ENCODE measurements at regions not wholly inside any gene's neighbourhood (a gene's known extent, or its start where the extent isn't known, plus 50 kb on each side); places are given as distances from the start of the nearest gene placed in this dataset.

- TF ChIP-seq REST (IDR thresholded peaks at IDR 0.05): no peak
- no peak for TF ChIP-seq FOXA2 (IDR thresholded peaks at IDR 0.05)
- TF ChIP-seq RAD21 (IDR thresholded peaks at IDR 0.05): no peak
- TF ChIP-seq GABPA (IDR thresholded peaks at IDR 0.05 in 1 of 2, conservative IDR thresholded peaks at IDR 0.05 in 1 of 2): no peak
- TF ChIP-seq YY1 (IDR thresholded peaks at IDR 0.05): no peak
- TF ChIP-seq TAF1 (conservative IDR thresholded peaks at IDR 0.05): no peak
- TF ChIP-seq CTCF (IDR thresholded peaks at IDR 0.05; ENCODE audit: low read depth, low read length, missing input control): no peak
- TF ChIP-seq SP1 (IDR thresholded peaks at IDR 0.05): no peak
- no peak for TF ChIP-seq RXRA (IDR thresholded peaks at IDR 0.05)
- no peak for TF ChIP-seq NR2F2 (IDR thresholded peaks at IDR 0.05)
- TF ChIP-seq FOXA1 (IDR thresholded peaks at IDR 0.05): no peak
- TF ChIP-seq HNF4G (IDR thresholded peaks at IDR 0.05): no peak
- no peak for TF ChIP-seq EGR1 (IDR thresholded peaks at IDR 0.05; ENCODE audit: low read depth in 2 of 2)
- no peak for TF ChIP-seq JUND (IDR thresholded peaks at IDR 0.05)
- no peak for TF ChIP-seq ZBTB33 (IDR thresholded peaks at IDR 0.05)
- TF ChIP-seq MAX (IDR thresholded peaks at IDR 0.05): no peak
- no peak for TF ChIP-seq HNF4A (conservative IDR thresholded peaks at IDR 0.05)
- TF ChIP-seq ATF3 (IDR thresholded peaks at IDR 0.05): no peak
- Histone ChIP-seq H3K27me3 (ENCODE audit: control insufficient read depth in 4 of 4, insufficient read depth in 4 of 4, low read length in 3 of 4) (no peaks in the 10 kb centered on the region), H3K27ac (ENCODE audit: low read depth in 1 of 2, low read length in 2 of 2) (no peak overlapping the region), H3K9ac (ENCODE audit: low read depth in 1 of 2, low read length in 2 of 2) (no peak overlapping the region), H3K4me1 (ENCODE audit: control insufficient read depth in 4 of 4, insufficient read depth in 4 of 4, low read length in 3 of 4) (no peaks in the 10 kb centered on the region), H3K36me3 (ENCODE audit: control insufficient read depth in 4 of 4, insufficient read depth in 3 of 4, low read depth in 1 of 4, low read length in 3 of 4) (no peaks in the 10 kb centered on the region), H3K4me3 (ENCODE audit: low read depth in 1 of 3, low read length in 3 of 3) (no peak overlapping the region), H3K9me3 (ENCODE audit: control insufficient read depth in 4 of 4, low read length in 3 of 4) (no peaks in the 10 kb centered on the region)
- no peak for DNase-seq (ENCODE audit: low spot score)
Observed at GRCh38 chrX:140149761-140150160, 184.4 kb upstream of the CXorf66 start.
